Thoracic aorta (tissue), 2 donors: ENCODE measurements at regions not wholly inside any gene's neighbourhood (a gene's known extent, or its start where the extent isn't known, plus 50 kb on each side); places are given as distances from the start of the nearest gene placed in this dataset.

ENCODE experiments used
- ATAC-seq: fragments of 150-250 bp; one replicate; pipeline ENCODE4 v1.8.0; 2017; ENCODE audit warnings: low read depth; ENCODE audit not compliant: insufficient number of reproducible peaks, low FRiP score
- DNase-seq: peaks from one replicate; pipeline ENCODE4 v3.0.0-alpha.2; 2020; ENCODE audit warnings: low spot score
- H3K27ac ChIP-seq, 2 donors: fragments of 200-600 bp; sonication (generic); 1 replicate in 1 of 2; 2 replicates in 1 of 2; pipeline ENCODE4 v1.5.1; 2016; ENCODE audit warnings: mild to moderate bottlenecking in 2 of 2, moderate library complexity in 2 of 2
- H3K27me3 ChIP-seq: fragments of 200-600 bp; sonication (generic); replicated peaks from 2 replicates; pipeline ENCODE4 v1.6.0; 2016; ENCODE audit warnings: mild to moderate bottlenecking; ENCODE audit not compliant: insufficient read depth
- H3K36me3 ChIP-seq: fragments of 200-600 bp; sonication (generic); one replicate; pipeline ENCODE4 v1.5.1; 2016
- H3K4me1 ChIP-seq, 2 donors: fragments of 200-600 bp; sonication (generic); 1 replicate in 1 of 2; 2 replicates in 1 of 2; pipeline versions ENCODE4 v1.5.1 to v1.6.0; 2016; ENCODE audit warnings: low read depth in 2 of 2, mild to moderate bottlenecking in 1 of 2; ENCODE audit not compliant: control insufficient read depth in 1 of 2
- H3K4me3 ChIP-seq: fragments of 200-600 bp; sonication (generic); 2 replicates; pipeline ENCODE4 v1.5.1; 2016; ENCODE audit warnings: mild to moderate bottlenecking
- H3K9me3 ChIP-seq: fragments of 200-600 bp; sonication (generic); 2 replicates; pipeline ENCODE4 v1.5.1; 2016
- TF ChIP-seq, protein P1 (sequence below): fragments of 200-600 bp; sonication (generic); IDR thresholded peaks from one replicate; pipeline ENCODE4 v1.5.1; 2019; ENCODE audit warnings: antibody characterized with exemption

DNA sequence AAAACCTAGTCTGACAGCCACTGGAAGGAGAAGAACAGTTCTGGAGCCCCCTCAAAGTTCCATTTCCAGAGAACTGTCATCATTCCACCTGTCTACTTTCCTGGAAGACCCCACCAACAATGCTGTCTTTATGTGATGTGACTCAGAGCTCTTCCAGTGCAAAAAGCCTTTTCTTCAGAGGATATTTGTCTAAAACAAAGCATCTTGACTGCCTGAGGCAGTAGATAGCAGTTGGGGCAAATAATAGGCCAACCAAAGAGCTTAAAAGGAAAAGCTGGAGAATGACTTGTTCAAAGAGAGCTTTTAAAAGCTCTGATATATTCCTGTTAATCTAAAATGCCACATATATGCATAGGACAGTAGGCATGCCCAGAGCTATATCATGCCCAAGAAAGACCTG, 62.6 kb downstream of the MIS18A start:
- DNase-seq = no peak
- TF ChIP-seq, protein P1, sequence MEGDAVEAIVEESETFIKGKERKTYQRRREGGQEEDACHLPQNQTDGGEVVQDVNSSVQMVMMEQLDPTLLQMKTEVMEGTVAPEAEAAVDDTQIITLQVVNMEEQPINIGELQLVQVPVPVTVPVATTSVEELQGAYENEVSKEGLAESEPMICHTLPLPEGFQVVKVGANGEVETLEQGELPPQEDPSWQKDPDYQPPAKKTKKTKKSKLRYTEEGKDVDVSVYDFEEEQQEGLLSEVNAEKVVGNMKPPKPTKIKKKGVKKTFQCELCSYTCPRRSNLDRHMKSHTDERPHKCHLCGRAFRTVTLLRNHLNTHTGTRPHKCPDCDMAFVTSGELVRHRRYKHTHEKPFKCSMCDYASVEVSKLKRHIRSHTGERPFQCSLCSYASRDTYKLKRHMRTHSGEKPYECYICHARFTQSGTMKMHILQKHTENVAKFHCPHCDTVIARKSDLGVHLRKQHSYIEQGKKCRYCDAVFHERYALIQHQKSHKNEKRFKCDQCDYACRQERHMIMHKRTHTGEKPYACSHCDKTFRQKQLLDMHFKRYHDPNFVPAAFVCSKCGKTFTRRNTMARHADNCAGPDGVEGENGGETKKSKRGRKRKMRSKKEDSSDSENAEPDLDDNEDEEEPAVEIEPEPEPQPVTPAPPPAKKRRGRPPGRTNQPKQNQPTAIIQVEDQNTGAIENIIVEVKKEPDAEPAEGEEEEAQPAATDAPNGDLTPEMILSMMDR = no peak
- peaks cover 3% of the 10 kb centered on the region for H3K9me3 ChIP-seq
- no peak overlapping the region for H3K27ac ChIP-seq
- no peaks in the 10 kb centered on the region for H3K36me3 ChIP-seq
- no peaks in the 10 kb centered on the region for H3K27me3 ChIP-seq
- no peaks in the 10 kb centered on the region for H3K4me1 ChIP-seq
- no peak overlapping the region for H3K4me3 ChIP-seq
- ATAC-seq = no peak

DNA sequence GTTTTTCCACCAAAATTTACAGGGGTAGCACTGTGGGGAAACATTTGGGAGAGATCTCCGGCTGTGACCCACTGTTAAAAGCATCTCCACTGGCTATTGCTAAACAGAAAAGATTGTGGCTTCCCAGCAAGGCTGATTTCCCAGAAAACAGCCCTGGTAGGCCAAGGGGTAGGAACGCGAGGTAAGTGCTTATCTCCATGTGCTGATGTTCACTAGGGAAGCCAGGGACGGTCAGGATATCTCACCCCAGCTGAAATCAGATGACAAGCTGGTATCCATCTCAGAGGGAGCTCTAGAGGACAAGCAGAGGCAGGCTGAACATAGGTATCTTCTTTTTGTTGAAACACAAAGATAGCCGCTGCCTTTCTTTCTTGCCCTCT, 63.6 kb downstream of the MIS18A start:
- Histone ChIP-seq H3K4me3 (no peak overlapping the region), H3K27ac (no peak overlapping the region), H3K36me3 (no peaks in the 10 kb centered on the region), H3K9me3 (peaks cover 3% of the 10 kb centered on the region), H3K27me3 (no peaks in the 10 kb centered on the region), H3K4me1 (no peaks in the 10 kb centered on the region)
- TF ChIP-seq, protein P1 = no peak
- DNase-seq = no peak
- no peak for ATAC-seq

DNA sequence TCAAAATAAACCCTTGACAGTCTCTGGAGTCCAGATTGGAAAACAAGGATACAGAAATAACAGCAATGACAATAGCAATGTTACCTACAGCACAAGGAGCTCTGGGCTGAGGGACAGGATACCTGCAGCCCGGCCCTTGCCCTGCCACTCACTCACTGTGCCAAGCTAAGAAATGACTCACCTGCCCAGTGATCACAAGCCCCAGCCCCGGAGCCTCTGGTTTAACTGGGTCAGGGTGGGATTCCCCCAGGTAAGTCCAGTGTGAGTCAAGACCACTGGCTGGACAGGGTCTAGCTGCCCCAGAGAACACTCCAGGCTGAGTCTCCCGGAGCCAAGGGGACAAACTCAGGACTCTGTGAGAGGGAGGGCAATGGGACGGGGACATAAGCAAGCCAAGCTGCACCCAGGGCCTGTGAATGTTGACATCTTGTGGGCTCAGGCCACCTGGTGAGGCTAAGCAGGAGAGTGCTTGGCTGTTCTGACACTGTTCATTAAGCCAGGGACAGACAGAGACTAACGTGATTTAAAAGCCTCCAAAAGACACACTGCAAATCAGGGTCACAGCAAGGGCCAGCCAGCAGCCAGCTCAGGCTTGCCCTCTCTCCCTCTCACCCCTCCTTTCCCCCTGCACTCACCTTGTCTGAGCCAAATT, 64.1 kb downstream of the MIS18A start:
- Histone ChIP-seq H3K27me3 (no peaks in the 10 kb centered on the region), H3K9me3 (peaks cover 3% of the 10 kb centered on the region), H3K4me1 (no peaks in the 10 kb centered on the region), H3K27ac (no peak overlapping the region), H3K4me3 (no peak overlapping the region), H3K36me3 (no peaks in the 10 kb centered on the region)
- ATAC-seq = no peak
- DNase-seq = no peak
- TF ChIP-seq, protein P1 = no peak

DNA sequence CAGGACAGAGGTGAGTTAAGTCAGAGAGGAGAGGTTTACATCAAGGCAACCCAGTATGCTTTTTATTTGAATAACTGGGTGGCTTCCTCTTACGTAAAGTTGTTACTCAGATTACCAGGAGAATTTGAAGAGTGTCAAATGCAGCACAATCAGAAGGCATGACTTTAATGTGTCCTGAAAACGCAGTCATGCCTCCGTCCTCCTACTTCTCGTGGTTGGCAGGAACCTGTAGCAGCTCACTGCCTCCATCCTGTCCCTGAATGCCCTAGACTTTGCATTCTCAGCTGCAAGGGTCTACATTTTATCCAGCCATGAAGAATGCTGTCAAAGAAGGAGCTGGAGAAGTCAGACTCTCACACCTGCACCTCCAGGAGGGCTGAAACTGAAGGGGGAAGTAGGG, 66.7 kb downstream of the MIS18A start:
- Histone ChIP-seq H3K27me3 (no peaks in the 10 kb centered on the region), H3K4me3 (no peak overlapping the region)
- TF ChIP-seq, protein P1 = no peak

DNA sequence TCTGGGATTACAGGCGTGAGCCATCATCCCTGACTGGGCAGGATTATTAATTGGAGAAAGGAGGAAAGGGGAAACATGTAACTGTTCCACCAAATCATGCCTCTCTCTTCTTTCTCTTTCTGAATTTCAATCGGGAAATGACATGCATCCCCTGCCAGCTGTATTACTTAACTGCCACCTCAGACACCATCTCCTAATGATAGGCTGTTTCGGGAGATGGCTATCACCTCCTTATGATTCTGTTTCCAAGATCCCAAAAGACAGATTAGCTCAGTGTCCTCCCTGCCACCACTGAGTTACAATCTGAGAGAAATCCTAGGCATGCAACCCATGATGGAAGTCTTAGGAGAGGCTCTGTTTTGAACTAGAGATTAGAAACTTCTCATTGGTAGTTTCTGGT, 67.5 kb downstream of the MIS18A start:
- Histone ChIP-seq H3K27me3 (no peaks in the 10 kb centered on the region), H3K4me1 (no peaks in the 10 kb centered on the region), H3K9me3 (peaks cover 3% of the 10 kb centered on the region), H3K36me3 (no peaks in the 10 kb centered on the region), H3K4me3 (no peak overlapping the region), H3K27ac (no peak overlapping the region)
- no peak for ATAC-seq
- no peak for DNase-seq
- TF ChIP-seq, protein P1 = no peak

More for the DNA sequence above, 66.7 kb downstream of the MIS18A start:
- H3K36me3 ChIP-seq = no peaks in the 10 kb centered on the region
- H3K4me1 ChIP-seq = no peaks in the 10 kb centered on the region
- peaks cover 3% of the 10 kb centered on the region for H3K9me3 ChIP-seq
- DNase-seq (no peak), ATAC-seq (no peak)
- H3K27ac ChIP-seq = no peak overlapping the region
